Activated naive CD8-positive, alpha-beta T cell treated with anti-CD3 and anti-CD28 coated beads, Interleukin-2, amount 50 U/mL, for 24 hours (primary cell): ENCODE measurements at regions not wholly inside any gene's neighbourhood (a gene's known extent, or its start where the extent isn't known, plus 50 kb on each side); places are given as distances from the start of the nearest gene placed in this dataset.

ENCODE experiments used
- ATAC-seq: fragments of 150-1000 bp; cut with Tn5 transposase; one replicate; pipeline ENCODE4 v1.10.0; 2021
- DNase-seq: peaks from one replicate; pipeline ENCODE4 v3.0.0; 2021
- H3K27ac Mint-ChIP-seq: one replicate; pipeline ENCODE4 v1.8.0; 2021; ENCODE audit warnings: mild to moderate bottlenecking, mixed read lengths
- H3K27me3 Mint-ChIP-seq: one replicate; pipeline ENCODE4 v1.8.0; 2021; ENCODE audit warnings: mixed read lengths
- H3K36me3 Mint-ChIP-seq: one replicate; pipeline ENCODE4 v1.8.0; 2021; ENCODE audit warnings: low read depth, mixed read lengths
- H3K4me1 Mint-ChIP-seq: one replicate; pipeline ENCODE4 v1.8.0; 2021; ENCODE audit warnings: mixed read lengths
- H3K4me3 Mint-ChIP-seq: one replicate; pipeline ENCODE4 v1.8.0; 2021; ENCODE audit warnings: mild to moderate bottlenecking, moderate library complexity, mixed read lengths
- H3K9me3 Mint-ChIP-seq: one replicate; pipeline ENCODE4 v1.8.0; 2021; ENCODE audit warnings: mixed read lengths

- ATAC-seq (no peak), DNase-seq (no peak)
- Mint-ChIP-seq H3K9me3 (no peaks in the 10 kb centered on the region), H3K4me1 (no peaks in the 10 kb centered on the region), H3K4me3 (no peak overlapping the region), H3K36me3 (no peaks in the 10 kb centered on the region), H3K27ac (no peak overlapping the region), H3K27me3 (no peaks in the 10 kb centered on the region)
These were observed 353.6 kb upstream of the ZNF717 start for GRCh38 chr3:76138921-76139320.

- ATAC-seq (no peak), DNase-seq (no peak)
- Mint-ChIP-seq H3K27me3 (no peaks in the 10 kb centered on the region), H3K9me3 (peaks cover 4% of the 10 kb centered on the region), H3K4me1 (no peaks in the 10 kb centered on the region), H3K4me3 (no peak overlapping the region), H3K36me3 (no peaks in the 10 kb centered on the region), H3K27ac (no peak overlapping the region)
These were observed 362.5 kb upstream of the ZNF717 start for GRCh38 chr3:76147846-76148245.

GRCh38 chr3:76152028-76152427 lies 366.7 kb upstream of the ZNF717 start:
- no peak for DNase-seq
- no peaks in the 10 kb centered on the region for H3K36me3 Mint-ChIP-seq

GRCh38 chr3:76161856-76162255 lies 376.5 kb upstream of the ZNF717 start:
- no peaks in the 10 kb centered on the region for H3K36me3 Mint-ChIP-seq
- ATAC-seq = no peak
- H3K27ac Mint-ChIP-seq = no peak overlapping the region
- no peaks in the 10 kb centered on the region for H3K4me1 Mint-ChIP-seq
- no peaks in the 10 kb centered on the region for H3K27me3 Mint-ChIP-seq
- DNase-seq = no peak
- H3K9me3 Mint-ChIP-seq = peaks cover 13% of the 10 kb centered on the region
- H3K4me3 Mint-ChIP-seq = no peak overlapping the region

More at GRCh38 chr3:76152028-76152427, 366.7 kb upstream of the ZNF717 start:
- Mint-ChIP-seq H3K27ac (no peak overlapping the region), H3K4me1 (no peaks in the 10 kb centered on the region), H3K27me3 (no peaks in the 10 kb centered on the region), H3K9me3 (peaks cover 5% of the 10 kb centered on the region), H3K4me3 (no peak overlapping the region)
- ATAC-seq = no peak

- Mint-ChIP-seq H3K9me3 (peaks cover 12% of the 10 kb centered on the region), H3K36me3 (no peaks in the 10 kb centered on the region), H3K4me1 (no peaks in the 10 kb centered on the region), H3K27me3 (no peaks in the 10 kb centered on the region), H3K27ac (no peak overlapping the region), H3K4me3 (no peak overlapping the region)
- ATAC-seq = no peak
- no peak for DNase-seq
These were observed 386.3 kb upstream of the ZNF717 start for GRCh38 chr3:76171647-76172046.

- no peak for DNase-seq
- H3K27ac Mint-ChIP-seq = no peak overlapping the region
- no peaks in the 10 kb centered on the region for H3K4me1 Mint-ChIP-seq
- no peaks in the 10 kb centered on the region for H3K27me3 Mint-ChIP-seq
- ATAC-seq = no peak
- H3K9me3 Mint-ChIP-seq = peaks cover 11% of the 10 kb centered on the region
- no peak overlapping the region for H3K4me3 Mint-ChIP-seq
- H3K36me3 Mint-ChIP-seq = no peaks in the 10 kb centered on the region
These were observed 392.3 kb upstream of the ZNF717 start for GRCh38 chr3:76177610-76178009.

DNA sequence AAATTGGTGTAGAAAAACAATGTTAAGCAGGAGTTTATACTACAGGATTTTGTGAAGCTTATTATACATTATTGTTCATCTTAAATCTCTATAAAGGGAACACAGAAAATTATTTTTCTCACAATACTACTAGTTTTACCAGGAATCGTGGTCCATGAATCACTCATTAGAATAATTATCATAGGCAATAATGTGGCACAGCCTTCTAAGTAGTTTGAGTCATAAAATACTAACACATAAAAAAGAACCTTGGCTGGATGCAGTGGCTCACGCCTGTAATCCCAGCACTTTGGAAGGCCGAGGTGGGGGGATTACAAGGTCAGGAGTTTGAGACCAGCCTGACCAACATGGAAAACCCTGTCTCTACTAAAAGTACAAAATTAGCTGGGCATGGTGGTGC lies 393.1 kb upstream of the ZNF717 start:
- DNase-seq (no peak), ATAC-seq (no peak)
- peaks cover 7% of the 10 kb centered on the region for H3K9me3 Mint-ChIP-seq
- H3K27me3 Mint-ChIP-seq = no peaks in the 10 kb centered on the region
- no peak overlapping the region for H3K27ac Mint-ChIP-seq
- no peaks in the 10 kb centered on the region for H3K36me3 Mint-ChIP-seq
- no peak overlapping the region for H3K4me3 Mint-ChIP-seq
- no peaks in the 10 kb centered on the region for H3K4me1 Mint-ChIP-seq

DNA sequence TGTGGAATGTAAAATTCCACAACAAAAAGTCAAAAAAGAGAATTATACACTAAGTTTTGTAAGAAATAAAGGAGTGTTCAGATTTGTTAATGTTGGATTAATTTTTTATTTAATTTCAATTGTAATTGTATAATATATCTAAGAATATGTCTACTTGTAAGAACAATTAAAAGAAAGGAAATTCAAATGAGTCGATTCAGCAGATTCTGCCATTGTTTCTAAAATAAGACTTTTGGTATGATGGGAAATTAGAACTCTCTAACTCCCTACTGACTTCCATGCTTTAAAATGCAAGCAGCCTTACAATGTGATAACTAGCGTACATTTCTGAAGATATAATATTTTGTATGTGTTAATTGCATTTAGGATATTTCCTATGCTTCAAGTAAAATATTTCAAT lies 395.9 kb upstream of the ZNF717 start:
- Mint-ChIP-seq H3K9me3 (peaks cover 15% of the 10 kb centered on the region), H3K36me3 (no peaks in the 10 kb centered on the region), H3K4me3 (no peak overlapping the region), H3K4me1 (no peaks in the 10 kb centered on the region), H3K27me3 (no peaks in the 10 kb centered on the region), H3K27ac (no peak overlapping the region)
- DNase-seq = no peak
- ATAC-seq = no peak

DNA sequence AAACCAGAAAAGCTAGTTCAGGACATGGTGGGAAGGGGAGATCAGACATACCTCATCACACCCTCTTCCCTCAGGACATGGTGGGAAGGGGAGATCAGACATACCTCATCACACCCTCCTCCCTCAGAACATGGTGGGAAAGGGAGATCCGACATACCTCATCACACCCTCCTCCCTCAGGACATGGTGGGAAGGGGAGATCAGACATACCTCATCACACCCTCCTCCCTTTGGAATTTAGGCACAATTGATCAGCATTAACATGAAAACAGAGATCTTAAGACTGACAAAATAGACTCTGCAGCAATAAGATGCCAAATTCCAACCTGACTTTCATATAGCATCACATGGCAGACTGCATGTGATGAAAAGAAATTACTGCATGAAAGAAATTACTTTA lies 412.7 kb upstream of the ZNF717 start:
- H3K9me3 Mint-ChIP-seq = peaks cover 17% of the 10 kb centered on the region
- H3K27me3 Mint-ChIP-seq = no peaks in the 10 kb centered on the region
- no peak for DNase-seq
- H3K4me1 Mint-ChIP-seq = no peaks in the 10 kb centered on the region
- ATAC-seq = no peak
- no peak overlapping the region for H3K27ac Mint-ChIP-seq
- no peaks in the 10 kb centered on the region for H3K36me3 Mint-ChIP-seq
- no peak overlapping the region for H3K4me3 Mint-ChIP-seq

DNA sequence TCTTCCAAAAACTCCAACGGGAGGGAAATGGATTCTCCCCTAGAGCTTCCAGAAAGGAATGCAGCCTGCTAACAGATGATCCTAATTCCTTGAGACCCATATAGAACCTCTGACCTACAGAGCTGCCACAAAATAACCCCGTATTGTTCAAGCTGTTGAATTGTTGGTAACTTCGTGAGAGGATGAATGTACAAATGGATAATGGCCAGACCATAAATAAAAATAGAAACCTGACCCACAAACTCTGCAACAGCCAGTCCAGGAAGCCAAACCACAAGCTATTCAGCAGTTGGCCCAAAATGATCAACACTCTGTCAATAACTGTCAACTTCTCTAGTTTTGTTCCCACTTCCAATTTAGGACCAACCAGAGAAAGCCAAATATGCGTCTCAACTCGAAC lies 414.0 kb upstream of the ZNF717 start:
- ATAC-seq = no peak
- no peaks in the 10 kb centered on the region for H3K36me3 Mint-ChIP-seq

DNA sequence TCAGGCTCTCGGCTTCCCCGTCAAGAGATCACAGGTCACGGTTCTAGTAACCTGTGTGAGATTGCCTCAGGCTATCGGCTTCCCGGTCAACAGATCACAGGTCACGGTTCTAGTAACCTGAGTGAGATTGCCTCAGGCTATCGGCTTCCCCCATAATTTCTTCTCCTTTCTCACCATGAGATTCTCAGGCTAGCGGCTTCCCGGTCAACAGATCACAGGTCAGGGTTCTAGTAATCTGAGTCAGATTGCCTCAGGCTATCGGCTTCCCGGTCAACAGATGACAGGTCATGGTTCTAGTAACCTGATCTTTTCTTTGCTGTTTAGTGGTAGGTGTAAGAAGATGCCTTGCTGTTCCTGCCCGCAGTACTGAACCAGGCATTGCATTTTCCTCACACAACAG lies 418.2 kb upstream of the ZNF717 start:
- ATAC-seq (no peak), DNase-seq (no peak)
- Mint-ChIP-seq H3K4me3 (no peak overlapping the region), H3K27me3 (no peaks in the 10 kb centered on the region), H3K9me3 (peaks cover 24% of the 10 kb centered on the region), H3K36me3 (no peaks in the 10 kb centered on the region), H3K27ac (no peak overlapping the region), H3K4me1 (no peaks in the 10 kb centered on the region)

More for the DNA sequence above, 414.0 kb upstream of the ZNF717 start:
- peaks cover 17% of the 10 kb centered on the region for H3K9me3 Mint-ChIP-seq
- H3K27ac Mint-ChIP-seq = no peak overlapping the region
- H3K27me3 Mint-ChIP-seq = no peaks in the 10 kb centered on the region
- no peak for DNase-seq
- H3K4me3 Mint-ChIP-seq = no peak overlapping the region
- no peaks in the 10 kb centered on the region for H3K4me1 Mint-ChIP-seq

DNA sequence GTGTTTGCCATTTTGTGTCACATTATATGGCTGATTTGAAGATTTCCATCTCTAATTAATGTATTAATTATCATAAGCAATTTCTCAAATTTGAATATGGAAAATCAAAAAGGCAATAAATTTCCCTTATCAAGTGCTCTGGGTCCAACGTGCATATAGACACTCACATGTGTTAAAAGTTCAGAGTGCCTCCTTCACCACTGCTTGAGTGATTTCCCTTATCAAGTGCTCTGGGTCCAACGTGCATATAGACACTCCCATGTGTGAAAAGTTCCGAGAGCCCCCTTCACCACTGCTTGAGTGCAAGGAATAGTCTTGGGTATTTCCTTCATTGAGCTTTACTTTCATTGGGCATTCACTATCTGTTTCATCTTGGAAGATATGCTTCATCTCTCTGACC lies 421.0 kb upstream of the ZNF717 start:
- ATAC-seq = no peak
- Mint-ChIP-seq H3K9me3 (peaks cover 19% of the 10 kb centered on the region), H3K4me3 (no peak overlapping the region), H3K4me1 (no peaks in the 10 kb centered on the region), H3K27me3 (no peaks in the 10 kb centered on the region), H3K27ac (no peak overlapping the region), H3K36me3 (no peaks in the 10 kb centered on the region)
- no peak for DNase-seq

- H3K4me1 Mint-ChIP-seq = no peaks in the 10 kb centered on the region
- no peaks in the 10 kb centered on the region for H3K27me3 Mint-ChIP-seq
- H3K9me3 Mint-ChIP-seq = peaks cover 39% of the 10 kb centered on the region
- no peaks in the 10 kb centered on the region for H3K36me3 Mint-ChIP-seq
- H3K4me3 Mint-ChIP-seq = no peak overlapping the region
- H3K27ac Mint-ChIP-seq = no peak overlapping the region
- ATAC-seq (no peak), DNase-seq (no peak)
These were observed 427.3 kb upstream of the ZNF717 start for GRCh38 chr3:76212679-76213078.

DNA sequence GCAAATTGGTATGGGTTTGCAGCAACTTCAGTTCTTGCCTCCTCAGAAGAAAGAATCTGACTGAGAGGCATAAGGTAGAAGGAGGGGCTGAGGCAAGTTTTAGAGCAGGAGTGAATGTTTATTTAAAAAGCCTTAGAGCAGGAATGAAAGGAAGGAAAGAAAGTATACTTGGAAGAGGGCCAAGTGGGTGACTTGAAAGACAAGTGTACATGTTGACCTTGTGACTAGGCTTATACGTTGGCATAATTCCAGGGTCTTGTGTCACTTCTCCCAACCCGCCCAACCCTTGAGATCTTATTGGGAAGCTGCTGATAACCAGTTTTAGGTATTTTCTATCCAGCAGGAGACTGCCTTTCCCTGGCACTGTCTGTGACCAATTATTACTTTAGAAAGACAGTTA lies 436.9 kb upstream of the ZNF717 start:
- peaks cover 8% of the 10 kb centered on the region for H3K9me3 Mint-ChIP-seq
- no peak overlapping the region for H3K4me3 Mint-ChIP-seq
- no peaks in the 10 kb centered on the region for H3K4me1 Mint-ChIP-seq
- no peaks in the 10 kb centered on the region for H3K36me3 Mint-ChIP-seq
- H3K27me3 Mint-ChIP-seq = no peaks in the 10 kb centered on the region
- DNase-seq (no peak), ATAC-seq (no peak)
- no peak overlapping the region for H3K27ac Mint-ChIP-seq

- H3K27me3 Mint-ChIP-seq = no peaks in the 10 kb centered on the region
- no peaks in the 10 kb centered on the region for H3K36me3 Mint-ChIP-seq
- ATAC-seq = no peak
These were observed 445.9 kb upstream of the ZNF717 start for GRCh38 chr3:76231258-76231657.

More at GRCh38 chr3:76231258-76231657, 445.9 kb upstream of the ZNF717 start:
- no peaks in the 10 kb centered on the region for H3K4me1 Mint-ChIP-seq
- no peak overlapping the region for H3K27ac Mint-ChIP-seq
- no peak overlapping the region for H3K4me3 Mint-ChIP-seq
- no peak for DNase-seq
- peaks cover 22% of the 10 kb centered on the region for H3K9me3 Mint-ChIP-seq
